IPS-18c (cell line): ENCODE measurements at regions not wholly inside any gene's neighbourhood (a gene's known extent, or its start where the extent isn't known, plus 50 kb on each side); places are given as distances from the start of the nearest gene placed in this dataset.

ENCODE experiments used
- H3K4me3 ChIP-seq: 2 replicates; pipeline ENCODE4 v1.7.0; 2013; ENCODE audit warnings: low read depth, mild to moderate bottlenecking, low read length, moderate library complexity; ENCODE audit not compliant: insufficient read depth
- H3K9me3 ChIP-seq: one replicate; pipeline ENCODE4 v1.6.1; 2013; ENCODE audit warnings: mild to moderate bottlenecking, low read length, moderate library complexity; ENCODE audit not compliant: control insufficient read depth, insufficient read depth

- Histone ChIP-seq H3K4me3 (no peak overlapping the region), H3K9me3 (no peaks in the 10 kb centered on the region)
Measured at GRCh38 chr18:78734614-78734945, 245.0 kb upstream of the SALL3 start.

- Histone ChIP-seq H3K4me3 (no peak overlapping the region), H3K9me3 (no peaks in the 10 kb centered on the region)
Measured at GRCh38 chr18:78735131-78736014, 244.2 kb upstream of the SALL3 start.

- H3K4me3 ChIP-seq = no peak overlapping the region
- no peaks in the 10 kb centered on the region for H3K9me3 ChIP-seq
Measured at GRCh38 chr18:78736015-78736690, 243.5 kb upstream of the SALL3 start.

GRCh38 chr18:78737006-78737915, 242.4 kb upstream of the SALL3 start:
- Histone ChIP-seq H3K4me3 (no peak overlapping the region), H3K9me3 (peaks cover 2% of the 10 kb centered on the region)

- peaks cover 2% of the 10 kb centered on the region for H3K9me3 ChIP-seq
- no peak overlapping the region for H3K4me3 ChIP-seq
Measured at GRCh38 chr18:78738076-78738690, 241.4 kb upstream of the SALL3 start.

GRCh38 chr18:78739115-78739514, 240.5 kb upstream of the SALL3 start:
- no peak overlapping the region for H3K4me3 ChIP-seq
- H3K9me3 ChIP-seq = peaks cover 2% of the 10 kb centered on the region

GRCh38 chr18:78739882-78740677, 239.5 kb upstream of the SALL3 start:
- Histone ChIP-seq H3K4me3 (no peak overlapping the region), H3K9me3 (peaks cover 2% of the 10 kb centered on the region)

GRCh38 chr18:78740876-78741275, 238.7 kb upstream of the SALL3 start:
- H3K9me3 ChIP-seq = peaks cover 2% of the 10 kb centered on the region
- H3K4me3 ChIP-seq = no peak overlapping the region

GRCh38 chr18:78741381-78742217, 238.0 kb upstream of the SALL3 start:
- Histone ChIP-seq H3K9me3 (peaks cover 2% of the 10 kb centered on the region), H3K4me3 (no peak overlapping the region)

- Histone ChIP-seq H3K9me3 (peaks cover 2% of the 10 kb centered on the region), H3K4me3 (no peak overlapping the region)
Measured at GRCh38 chr18:78742218-78742745, 237.3 kb upstream of the SALL3 start.

- H3K9me3 ChIP-seq = peaks cover 2% of the 10 kb centered on the region
- no peak overlapping the region for H3K4me3 ChIP-seq
Measured at GRCh38 chr18:78743078-78743477, 236.5 kb upstream of the SALL3 start.

GRCh38 chr18:78751664-78752063, 228.0 kb upstream of the SALL3 start:
- no peak overlapping the region for H3K4me3 ChIP-seq

GRCh38 chr18:78753240-78753639, 226.4 kb upstream of the SALL3 start:
- Histone ChIP-seq H3K4me3 (no peak overlapping the region), H3K9me3 (no peaks in the 10 kb centered on the region)

More at GRCh38 chr18:78751664-78752063, 228.0 kb upstream of the SALL3 start:
- no peaks in the 10 kb centered on the region for H3K9me3 ChIP-seq

GRCh38 chr18:78754311-78755043, 225.1 kb upstream of the SALL3 start:
- H3K9me3 ChIP-seq = no peaks in the 10 kb centered on the region

GRCh38 chr18:78757014-78757413, 222.6 kb upstream of the SALL3 start:
- Histone ChIP-seq H3K4me3 (no peak overlapping the region), H3K9me3 (no peaks in the 10 kb centered on the region)

More at GRCh38 chr18:78754311-78755043, 225.1 kb upstream of the SALL3 start:
- no peak overlapping the region for H3K4me3 ChIP-seq
